Stomach (tissue), 8 donors: ENCODE measurements at regions not wholly inside any gene's neighbourhood (a gene's known extent, or its start where the extent isn't known, plus 50 kb on each side); places are given as distances from the start of the nearest gene placed in this dataset.

ENCODE experiments used
- DNase-seq, 2 donors: peaks; one replicate each; pipeline versions ENCODE4 v3.0.0 to v3.0.0-alpha.2; 2013 to 2019
- H3K27ac ChIP-seq, 5 donors: fragments of 200-600 bp in 4 of 5; sonication (generic) in 4 of 5; one replicate each; pipeline ENCODE4 v1.5.1; 2013 to 2019; ENCODE audit warnings: mild to moderate bottlenecking in 1 of 5, moderate library complexity in 1 of 5
- H3K27me3 ChIP-seq, 3 donors: fragments of 200-600 bp; sonication (generic); one replicate each; pipeline ENCODE4 v1.5.1; 2017 to 2019; ENCODE audit warnings: mixed run types in 1 of 3
- H3K36me3 ChIP-seq, 4 donors: fragments of 200-600 bp; sonication (generic); 1 replicate in 3 of 4; 2 replicates in 1 of 4; pipeline ENCODE4 v1.5.1; 2016 to 2019
- H3K4me1 ChIP-seq, 4 donors: fragments of 200-600 bp; sonication (generic); one replicate each; pipeline ENCODE4 v1.5.1; 2016 to 2019
- H3K4me3 ChIP-seq, 4 donors: fragments of 200-600 bp; sonication (generic) in 3 of 4; one replicate each; pipeline ENCODE4 v1.5.1; 2016 to 2019; ENCODE audit warnings: mild to moderate bottlenecking in 1 of 4
- H3K9me3 ChIP-seq, 4 donors: fragments of 200-600 bp; sonication (generic); one replicate each; pipeline ENCODE4 v1.5.1; 2016 to 2019
- CTCF ChIP-seq, 7 experiments: fragments of 450-650 bp in 4 of 7; fragments of 200-600 bp in 3 of 7; sonication (generic) in 3 of 7; IDR thresholded peaks; one replicate each; pipeline ENCODE4 v1.5.1; 2016 to 2019; ENCODE audit warnings: antibody characterized with exemption in 7 of 7, control low read depth in 2 of 7, mild to moderate bottlenecking in 1 of 7
- EP300 ChIP-seq: sonication (generic); formaldehyde crosslinking; IDR thresholded peaks from one replicate; pipeline ENCODE4 v1.6.1; 2017; ENCODE audit warnings: antibody characterized with exemption
- POLR2A ChIP-seq, 4 donors: fragments of 450-650 bp; IDR thresholded peaks; one replicate each; pipeline ENCODE4 v1.6.1; 2016; ENCODE audit warnings: antibody characterized with exemption in 4 of 4, control low read depth in 2 of 4, mild to moderate bottlenecking in 1 of 4, moderate library complexity in 1 of 4
- POLR2AphosphoS5 ChIP-seq, 3 donors: sonication (generic); formaldehyde crosslinking; IDR thresholded peaks; one replicate each; pipeline ENCODE4 v1.6.1; 2016; ENCODE audit warnings: antibody characterized with exemption in 3 of 3
- WGBS, 5 donors: extraction: QIAGEN DNeasy Blood & Tissue Kit in 3 of 5; methylation state at CpG; one replicate each; pipeline versions ENCODE4 v1.1.5 to v1.1.7; 2013 to 2018; 5-methylcytosine and 5-hydroxymethylcytosine counted together
- intact Hi-C: fragments of 100-400 bp; cut with DNase I; formaldehyde crosslinking; loops from one replicate; pipeline ENCODE4 v1.15.1; 2023; ENCODE audit warnings: low total_unique reads
- donor health status: healthy with polysubstance abuse.
- donor health status: Bipolar disorder and iron deficiency.
- donor health status: healthy.

- WGBS, 5 donors = 55 to 83% (median 76%) methylated on average over 5 of the region's 5 CpGs
- no peak overlapping the region for H3K4me3 ChIP-seq
- H3K27ac ChIP-seq = no peak overlapping the region
- no peaks in the 10 kb centered on the region for H3K36me3 ChIP-seq
- DNase-seq = no peak
- no peaks in the 10 kb centered on the region for H3K4me1 ChIP-seq
- no peaks in the 10 kb centered on the region for H3K27me3 ChIP-seq
- intact Hi-C loops = no loop called here
- TF ChIP-seq POLR2A (IDR thresholded peaks at IDR 0.05) = no peak
- no peak for TF ChIP-seq CTCF (IDR thresholded peaks at IDR 0.05)
- no peak for TF ChIP-seq POLR2AphosphoS5 (IDR thresholded peaks at IDR 0.05)
- TF ChIP-seq EP300 = no peak
- H3K9me3 ChIP-seq = no peaks in the 10 kb centered on the region
Observed at GRCh38 chr2:108074946-108075345, 88.6 kb downstream of the SLC5A7 start.

- intact Hi-C loops = no loop called here
- Histone ChIP-seq H3K4me1 (no peaks in the 10 kb centered on the region), H3K9me3 (no peaks in the 10 kb centered on the region), H3K27me3 (no peaks in the 10 kb centered on the region), H3K4me3 (no peak overlapping the region), H3K36me3 (no peaks in the 10 kb centered on the region), H3K27ac (no peak overlapping the region)
- DNase-seq = no peak
- 75 to 96% (median 86%) methylated on average over 5 of the region's 5 CpGs for WGBS, 5 donors
- TF ChIP-seq POLR2AphosphoS5 (IDR thresholded peaks at IDR 0.05) (no peak), POLR2A (IDR thresholded peaks at IDR 0.05) (no peak), EP300 (no peak), CTCF (IDR thresholded peaks at IDR 0.05) (no peak)
Observed at GRCh38 chr2:108076527-108076926, 90.2 kb downstream of the SLC5A7 start.

DNA sequence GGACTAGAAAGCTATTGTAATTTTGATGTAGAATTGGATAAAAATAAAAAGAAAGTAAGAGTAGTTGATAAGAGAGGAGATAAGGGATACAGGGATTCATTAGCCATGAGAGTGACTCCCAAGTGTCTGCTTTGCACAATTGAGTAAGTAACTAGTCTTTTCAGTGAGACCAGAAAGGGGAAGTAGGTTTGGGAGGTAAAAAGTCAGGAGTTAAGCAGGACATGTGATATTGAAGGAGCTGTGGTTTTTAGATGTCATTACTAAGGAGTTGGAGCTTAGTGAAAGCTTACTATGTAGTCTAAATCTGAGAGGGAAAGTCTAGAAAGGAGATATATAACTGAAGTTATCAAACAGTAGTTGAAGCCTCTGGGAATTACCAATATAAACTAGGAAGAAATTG is 93.4 kb downstream of the SLC5A7 start:
- no peak overlapping the region for H3K27ac ChIP-seq
- H3K36me3 ChIP-seq = no peaks in the 10 kb centered on the region
- TF ChIP-seq POLR2AphosphoS5 (IDR thresholded peaks at IDR 0.05) = no peak
- TF ChIP-seq CTCF (IDR thresholded peaks at IDR 0.05) = no peak
- no peak for TF ChIP-seq POLR2A (IDR thresholded peaks at IDR 0.05)
- TF ChIP-seq EP300 = no peak
- no peaks in the 10 kb centered on the region for H3K27me3 ChIP-seq
- DNase-seq = no peak
- H3K4me1 ChIP-seq = no peaks in the 10 kb centered on the region
- no peaks in the 10 kb centered on the region for H3K9me3 ChIP-seq
- H3K4me3 ChIP-seq = no peak overlapping the region
- intact Hi-C loops = no loop called here

GRCh38 chr2:108080177-108080576 is 93.9 kb downstream of the SLC5A7 start:
- H3K27me3 ChIP-seq = no peaks in the 10 kb centered on the region
- intact Hi-C loops = no loop called here
- H3K27ac ChIP-seq = no peak overlapping the region
- no peak overlapping the region for H3K4me3 ChIP-seq
- no peaks in the 10 kb centered on the region for H3K9me3 ChIP-seq
- DNase-seq = no peak
- no peaks in the 10 kb centered on the region for H3K4me1 ChIP-seq
- 68 to 89% (median 75%) methylated on average over 1 of the region's 1 CpG for WGBS, 5 donors
- H3K36me3 ChIP-seq = no peaks in the 10 kb centered on the region
- TF ChIP-seq EP300 = no peak
- no peak for TF ChIP-seq POLR2A (IDR thresholded peaks at IDR 0.05)
- no peak for TF ChIP-seq POLR2AphosphoS5 (IDR thresholded peaks at IDR 0.05)
- no peak for TF ChIP-seq CTCF (IDR thresholded peaks at IDR 0.05)

DNA sequence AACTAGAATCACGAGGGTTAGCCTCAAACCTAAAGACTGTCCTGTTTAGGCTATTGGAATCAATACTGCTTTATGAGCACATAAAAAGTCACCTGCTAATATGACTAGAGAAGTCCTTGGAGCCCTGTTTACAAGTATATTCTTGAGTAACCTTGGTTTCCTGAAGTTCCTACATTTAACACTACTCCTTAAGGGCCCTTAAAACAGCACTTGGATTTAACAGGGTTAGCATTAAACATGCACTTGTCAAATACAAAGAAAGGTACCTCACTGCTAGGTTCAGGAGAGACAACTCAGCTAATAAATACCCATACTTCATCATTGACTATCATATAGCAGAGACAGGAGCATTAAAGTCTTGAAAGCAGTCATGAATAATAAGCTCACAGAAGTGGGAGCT is 96.7 kb downstream of the SLC5A7 start:
- no peak overlapping the region for H3K4me3 ChIP-seq
- no peaks in the 10 kb centered on the region for H3K9me3 ChIP-seq
- DNase-seq = no peak
- no peak overlapping the region for H3K27ac ChIP-seq
- intact Hi-C loops = no loop called here
- H3K4me1 ChIP-seq = no peaks in the 10 kb centered on the region
- WGBS, 5 donors = 65 to 90% (median 84%) methylated on average over 1 of the region's 1 CpG
- no peaks in the 10 kb centered on the region for H3K36me3 ChIP-seq
- no peak for TF ChIP-seq POLR2AphosphoS5 (IDR thresholded peaks at IDR 0.05)
- TF ChIP-seq POLR2A (IDR thresholded peaks at IDR 0.05) = no peak
- no peak for TF ChIP-seq EP300
- no peak for TF ChIP-seq CTCF (IDR thresholded peaks at IDR 0.05)
- H3K27me3 ChIP-seq = no peaks in the 10 kb centered on the region
